ENCODE measurements at regions not wholly inside any gene's neighbourhood (a gene's known extent, or its start where the extent isn't known, plus 50 kb on each side); places are given as distances from the start of the nearest gene placed in this dataset.

DNA sequence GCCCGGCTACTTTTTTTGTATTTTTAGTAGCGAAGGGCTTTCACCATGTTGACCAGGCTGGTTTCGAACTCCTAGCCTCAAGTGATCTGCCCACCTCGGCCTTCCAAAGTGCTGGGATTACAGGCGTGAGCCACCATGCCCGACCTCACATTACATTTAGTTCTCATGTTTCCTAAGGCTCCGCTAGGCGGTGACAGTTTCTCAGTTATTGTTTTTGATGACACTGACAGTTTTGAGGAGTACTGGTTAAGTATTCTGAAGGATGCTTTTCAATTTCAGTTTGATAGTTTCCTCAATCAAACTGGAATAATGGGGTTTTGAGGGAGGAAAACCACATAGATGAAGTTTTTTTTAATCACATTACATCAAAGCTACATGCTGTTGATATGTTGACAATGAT lies 1028.5 kb downstream of the CDH8 start:
- TF ChIP-seq, protein P1, sequence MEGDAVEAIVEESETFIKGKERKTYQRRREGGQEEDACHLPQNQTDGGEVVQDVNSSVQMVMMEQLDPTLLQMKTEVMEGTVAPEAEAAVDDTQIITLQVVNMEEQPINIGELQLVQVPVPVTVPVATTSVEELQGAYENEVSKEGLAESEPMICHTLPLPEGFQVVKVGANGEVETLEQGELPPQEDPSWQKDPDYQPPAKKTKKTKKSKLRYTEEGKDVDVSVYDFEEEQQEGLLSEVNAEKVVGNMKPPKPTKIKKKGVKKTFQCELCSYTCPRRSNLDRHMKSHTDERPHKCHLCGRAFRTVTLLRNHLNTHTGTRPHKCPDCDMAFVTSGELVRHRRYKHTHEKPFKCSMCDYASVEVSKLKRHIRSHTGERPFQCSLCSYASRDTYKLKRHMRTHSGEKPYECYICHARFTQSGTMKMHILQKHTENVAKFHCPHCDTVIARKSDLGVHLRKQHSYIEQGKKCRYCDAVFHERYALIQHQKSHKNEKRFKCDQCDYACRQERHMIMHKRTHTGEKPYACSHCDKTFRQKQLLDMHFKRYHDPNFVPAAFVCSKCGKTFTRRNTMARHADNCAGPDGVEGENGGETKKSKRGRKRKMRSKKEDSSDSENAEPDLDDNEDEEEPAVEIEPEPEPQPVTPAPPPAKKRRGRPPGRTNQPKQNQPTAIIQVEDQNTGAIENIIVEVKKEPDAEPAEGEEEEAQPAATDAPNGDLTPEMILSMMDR (IDR thresholded peaks at IDR 0.05 in 4 of 5, conservative IDR thresholded peaks at IDR 0.05 in 1 of 5), result no peak
- TF ChIP-seq POLR2A (IDR thresholded peaks at IDR 0.05), result no peak
